PC-3 (cell line): ENCODE measurements at regions not wholly inside any gene's neighbourhood (a gene's known extent, or its start where the extent isn't known, plus 50 kb on each side); places are given as distances from the start of the nearest gene placed in this dataset.

Experiments used
- ATAC-seq: fragments of 200-7000 bp; cut with Tn5 transposase; 2 replicates; pipeline ENCODE4 v1.9.1; 2020; ENCODE audit warnings: mild to moderate bottlenecking, moderate library complexity
- BruUV-seq: library from RNA; stranded (reverse); fragments of 400-500 nt; replicated peaks from 2 replicates; lab custom pipeline; 2021; lab: Mats Ljungman, UMichigan
- CTCF ChIA-PET: fragments of 300-600 bp; sonication (Branson Sonifier 250); formaldehyde crosslinking; loops from one replicate; lab custom pipeline; 2022; ENCODE audit warnings: antibody characterized with exemption; lab: Charles Lee
- POLR2A ChIA-PET: fragments of 300-600 bp; sonication (Branson Sonifier 250); formaldehyde crosslinking; loops from one replicate; lab custom pipeline; 2022; ENCODE audit warnings: antibody characterized with exemption; ENCODE audit not compliant: unreplicated experiment; lab: Charles Lee
- DNase-seq: peaks from one replicate; pipeline ENCODE4 v3.0.0-alpha.2; 2015
- H2AFZ ChIP-seq: fragments of 300-600 bp; sonication (generic); 2 replicates; pipeline ENCODE4 v1.6.0; 2016; ENCODE audit warnings: antibody characterized with exemption, low read length
- H3F3A ChIP-seq: fragments of 300-600 bp; sonication (generic); one replicate; pipeline ENCODE4 v1.6.0; 2017; ENCODE audit warnings: antibody characterized with exemption, low read length, control low read depth, mild to moderate bottlenecking; ENCODE audit not compliant: unreplicated experiment
- H3K27ac ChIP-seq: fragments of 300-600 bp; sonication (generic); 2 replicates; pipeline ENCODE4 v1.5.1; 2016; ENCODE audit warnings: mild to moderate bottlenecking, low read length
- H3K27me3 ChIP-seq: fragments of 300-600 bp; sonication (generic); 2 replicates; pipeline ENCODE4 v1.6.1; 2016; ENCODE audit warnings: low read length, mixed read lengths
- H3K36me3 ChIP-seq: fragments of 300-600 bp; sonication (generic); 2 replicates; pipeline ENCODE4 v1.6.1; 2016; ENCODE audit warnings: low read depth, mixed run types, low read length, mixed read lengths
- H3K4me1 ChIP-seq: fragments of 300-600 bp; sonication (generic); 2 replicates; pipeline ENCODE4 v1.5.1; 2016; ENCODE audit warnings: low read length; ENCODE audit not compliant: insufficient read depth
- H3K4me2 ChIP-seq: fragments of 300-600 bp; sonication (generic); 2 replicates; pipeline ENCODE4 v1.6.0; 2016; ENCODE audit warnings: low read length
- H3K4me3 ChIP-seq: fragments of 300-600 bp; sonication (generic); 2 replicates; pipeline ENCODE4 v1.5.1; 2016; ENCODE audit warnings: mild to moderate bottlenecking, low read length, mixed read lengths
- H3K79me2 ChIP-seq: fragments of 300-600 bp; sonication (generic); 2 replicates; pipeline ENCODE4 v1.6.1; 2017; ENCODE audit warnings: low read length, mixed read lengths
- H3K9ac ChIP-seq: fragments of 300-600 bp; sonication (generic); 2 replicates; pipeline ENCODE4 v1.6.0; 2016; ENCODE audit warnings: mild to moderate bottlenecking, low read length
- H3K9me2 ChIP-seq: fragments of 300-600 bp; sonication (generic); replicated peaks from 2 replicates; pipeline ENCODE4 v1.6.1; 2016; ENCODE audit warnings: mixed run types, low read length, mixed read lengths
- H3K9me3 ChIP-seq: fragments of 300-600 bp; sonication (generic); 2 replicates; pipeline ENCODE4 v1.6.1; 2016; ENCODE audit warnings: low read length, mixed read lengths
- H4K20me1 ChIP-seq: fragments of 300-600 bp; sonication (generic); 2 replicates; pipeline ENCODE4 v1.6.1; 2016; ENCODE audit warnings: low read length, mixed read lengths
- EZH2 ChIP-seq: fragments of 300-600 bp; sonication (generic); IDR thresholded peaks from one replicate; pipeline ENCODE4 v1.6.1; 2017; ENCODE audit warnings: antibody characterized with exemption, mild to moderate bottlenecking, low read length; ENCODE audit not compliant: unreplicated experiment
- EZH2phosphoT487 ChIP-seq: fragments of 300-600 bp; sonication (generic); IDR thresholded peaks from 2 replicates; pipeline ENCODE4 v1.6.1; 2018; ENCODE audit warnings: mild to moderate bottlenecking, antibody characterized with exemption, low read length, borderline replicate concordance
- intact Hi-C: fragments of 100-400 bp; cut with micrococcal nuclease; formaldehyde crosslinking; loops from 2 replicates; pipeline ENCODE4 v1.9.0; 2023
- TF ChIP-seq, protein P1 (sequence below): fragments of 300-600 bp; sonication (generic); conservative IDR thresholded peaks from 2 replicates; pipeline ENCODE4 v1.5.1; 2017; ENCODE audit warnings: antibody characterized with exemption, low read depth, mild to moderate bottlenecking, low read length

DNA sequence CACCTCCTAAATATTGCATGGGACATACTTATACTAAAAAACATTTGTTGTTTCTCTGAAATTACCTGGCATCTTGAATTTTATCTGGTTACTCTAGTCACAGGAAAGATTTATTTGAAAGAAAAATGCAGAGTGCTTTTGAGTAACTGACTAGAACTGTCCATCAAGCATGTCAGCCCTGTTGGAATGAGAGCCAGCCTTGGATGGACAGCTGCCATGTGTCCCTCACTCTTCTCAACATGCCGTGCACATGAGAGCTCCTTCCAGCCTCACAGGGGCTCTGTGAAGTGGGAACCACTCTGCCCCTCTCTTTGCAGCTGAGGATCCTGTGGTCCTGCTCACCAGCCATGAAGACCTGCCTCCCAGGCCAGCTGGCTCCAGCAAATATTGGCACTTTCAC is 118.3 kb upstream of the SHH start:
- ChIA-PET CTCF (no interaction called here), POLR2A (no interaction called here)
- H2AFZ ChIP-seq, result no peak overlapping the region
- no peaks in the 10 kb centered on the region for H3K4me1 ChIP-seq
- H3K9me3 ChIP-seq, result no peaks in the 10 kb centered on the region
- no peaks in the 10 kb centered on the region for H4K20me1 ChIP-seq
- intact Hi-C loops, result no loop called here
- H3K4me2 ChIP-seq, result no peak overlapping the region
- H3K27ac ChIP-seq, result no peak overlapping the region
- no peaks in the 10 kb centered on the region for H3K79me2 ChIP-seq
- no peak for DNase-seq
- no peaks in the 10 kb centered on the region for H3K9me2 ChIP-seq
- no peak overlapping the region for H3K4me3 ChIP-seq
- no peaks in the 10 kb centered on the region for H3F3A ChIP-seq
- no TSS peak for BruUV-seq
- no peaks in the 10 kb centered on the region for H3K27me3 ChIP-seq
- no peaks in the 10 kb centered on the region for H3K36me3 ChIP-seq
- TF ChIP-seq EZH2 (no peak), EZH2phosphoT487 (no peak)
- TF ChIP-seq, protein P1, sequence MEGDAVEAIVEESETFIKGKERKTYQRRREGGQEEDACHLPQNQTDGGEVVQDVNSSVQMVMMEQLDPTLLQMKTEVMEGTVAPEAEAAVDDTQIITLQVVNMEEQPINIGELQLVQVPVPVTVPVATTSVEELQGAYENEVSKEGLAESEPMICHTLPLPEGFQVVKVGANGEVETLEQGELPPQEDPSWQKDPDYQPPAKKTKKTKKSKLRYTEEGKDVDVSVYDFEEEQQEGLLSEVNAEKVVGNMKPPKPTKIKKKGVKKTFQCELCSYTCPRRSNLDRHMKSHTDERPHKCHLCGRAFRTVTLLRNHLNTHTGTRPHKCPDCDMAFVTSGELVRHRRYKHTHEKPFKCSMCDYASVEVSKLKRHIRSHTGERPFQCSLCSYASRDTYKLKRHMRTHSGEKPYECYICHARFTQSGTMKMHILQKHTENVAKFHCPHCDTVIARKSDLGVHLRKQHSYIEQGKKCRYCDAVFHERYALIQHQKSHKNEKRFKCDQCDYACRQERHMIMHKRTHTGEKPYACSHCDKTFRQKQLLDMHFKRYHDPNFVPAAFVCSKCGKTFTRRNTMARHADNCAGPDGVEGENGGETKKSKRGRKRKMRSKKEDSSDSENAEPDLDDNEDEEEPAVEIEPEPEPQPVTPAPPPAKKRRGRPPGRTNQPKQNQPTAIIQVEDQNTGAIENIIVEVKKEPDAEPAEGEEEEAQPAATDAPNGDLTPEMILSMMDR, result no peak
- H3K9ac ChIP-seq, result no peak overlapping the region
- no peak for ATAC-seq

DNA sequence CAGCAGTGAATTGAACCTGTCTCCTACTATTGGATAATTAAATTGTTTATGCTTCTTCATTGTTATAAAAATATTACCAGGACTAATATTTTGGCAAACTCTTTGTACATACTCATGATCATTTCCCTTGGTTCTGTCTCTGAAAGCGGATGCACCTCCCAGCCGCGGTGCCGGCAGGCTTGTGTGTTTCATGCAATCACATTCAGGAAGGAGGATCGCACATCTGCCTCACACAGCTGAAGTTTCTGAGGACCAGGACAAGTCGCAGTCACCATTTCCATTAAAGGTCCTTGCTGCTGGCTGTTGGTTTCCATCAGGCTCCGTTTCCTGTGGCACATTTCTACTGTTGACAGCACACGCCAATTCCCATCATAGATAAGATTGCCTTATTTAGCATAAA is 117.8 kb upstream of the SHH start:
- no peaks in the 10 kb centered on the region for H3K9me2 ChIP-seq
- CTCF ChIA-PET, result no interaction called here
- no peaks in the 10 kb centered on the region for H3K9me3 ChIP-seq
- H3F3A ChIP-seq, result no peaks in the 10 kb centered on the region
- no peak for TF ChIP-seq EZH2
- no peak for TF ChIP-seq EZH2phosphoT487
- TF ChIP-seq, protein P1, result no peak
- intact Hi-C loops, result no loop called here
- BruUV-seq, result no TSS peak
- H2AFZ ChIP-seq, result no peak overlapping the region
- no peaks in the 10 kb centered on the region for H3K27me3 ChIP-seq
- no peak overlapping the region for H3K9ac ChIP-seq
- H3K4me3 ChIP-seq, result no peak overlapping the region
- H4K20me1 ChIP-seq, result no peaks in the 10 kb centered on the region
- POLR2A ChIA-PET, result no interaction called here
- no peaks in the 10 kb centered on the region for H3K36me3 ChIP-seq
- DNase-seq, result no peak
- no peaks in the 10 kb centered on the region for H3K79me2 ChIP-seq
- H3K4me2 ChIP-seq, result no peak overlapping the region
- H3K27ac ChIP-seq, result no peak overlapping the region
- ATAC-seq, result no peak
- H3K4me1 ChIP-seq, result no peaks in the 10 kb centered on the region

DNA sequence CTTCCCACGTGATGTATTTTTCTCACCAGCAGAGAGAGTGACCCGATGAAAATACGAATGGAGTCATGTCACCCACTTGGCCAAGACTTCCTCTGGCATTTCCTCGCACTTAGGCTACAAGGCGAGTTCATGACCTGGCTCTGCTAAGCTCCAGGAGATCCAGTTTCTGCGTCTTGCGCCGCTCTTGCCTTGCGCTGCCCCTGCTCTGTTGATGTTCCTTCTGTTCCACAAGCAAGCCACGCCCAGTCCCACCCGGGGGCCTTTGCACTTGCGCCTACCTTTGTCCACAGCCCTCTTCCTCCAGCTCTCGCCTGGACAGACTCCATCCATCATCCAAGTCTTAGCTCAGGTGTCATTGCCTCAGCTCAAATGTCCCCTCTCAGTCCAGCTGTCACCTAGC is 116.3 kb upstream of the SHH start:
- H3K36me3 ChIP-seq, result no peaks in the 10 kb centered on the region
- no peaks in the 10 kb centered on the region for H3K4me1 ChIP-seq
- POLR2A ChIA-PET, result interaction anchor here (0.6 kb wide), 1 partner anchor 40 kb away, joined by 3 read pairs; no protein-coding TSS in a partner anchor
- no peak overlapping the region for H2AFZ ChIP-seq
- intact Hi-C loops, result no loop called here
- H3K4me3 ChIP-seq, result no peak overlapping the region
- H3K9me3 ChIP-seq, result no peaks in the 10 kb centered on the region
- no peaks in the 10 kb centered on the region for H3K79me2 ChIP-seq
- no peaks in the 10 kb centered on the region for H3K9me2 ChIP-seq
- no peak for ATAC-seq
- BruUV-seq, result no TSS peak
- no peak for DNase-seq
- H3F3A ChIP-seq, result no peaks in the 10 kb centered on the region
- TF ChIP-seq EZH2phosphoT487 (no peak), EZH2 (no peak)
- no peak overlapping the region for H3K9ac ChIP-seq
- no peaks in the 10 kb centered on the region for H3K27me3 ChIP-seq
- no peak overlapping the region for H3K4me2 ChIP-seq
- H4K20me1 ChIP-seq, result no peaks in the 10 kb centered on the region
- CTCF ChIA-PET, result no interaction called here
- no peak overlapping the region for H3K27ac ChIP-seq
